ENCODE measurements at regions not wholly inside any gene's neighbourhood (a gene's known extent, or its start where the extent isn't known, plus 50 kb on each side); places are given as distances from the start of the nearest gene placed in this dataset.

GRCh38 chr3:165359005-165359404, 162.8 kb upstream of the SLITRK3 start:
- Histone ChIP-seq H3K4me3 (ENCODE audit: low read length) (no peak overlapping the region), H3K9me3 (ENCODE audit: control insufficient read depth, low read length) (no peaks in the 10 kb centered on the region), H3K36me3 (ENCODE audit: control insufficient read depth, insufficient read depth, low read length) (no peaks in the 10 kb centered on the region), H3K27me3 (ENCODE audit: control insufficient read depth, insufficient read depth, low read length, poor library complexity, severe bottlenecking) (no peaks in the 10 kb centered on the region), H3K9ac (ENCODE audit: extremely low read depth, low read length, poor library complexity, severe bottlenecking) (no peak overlapping the region), H3K4me1 (ENCODE audit: control insufficient read depth, insufficient read depth, low read length) (no peaks in the 10 kb centered on the region), H3K27ac (ENCODE audit: low read depth, low read length) (no peak overlapping the region)
- TF ChIP-seq, protein P1, sequence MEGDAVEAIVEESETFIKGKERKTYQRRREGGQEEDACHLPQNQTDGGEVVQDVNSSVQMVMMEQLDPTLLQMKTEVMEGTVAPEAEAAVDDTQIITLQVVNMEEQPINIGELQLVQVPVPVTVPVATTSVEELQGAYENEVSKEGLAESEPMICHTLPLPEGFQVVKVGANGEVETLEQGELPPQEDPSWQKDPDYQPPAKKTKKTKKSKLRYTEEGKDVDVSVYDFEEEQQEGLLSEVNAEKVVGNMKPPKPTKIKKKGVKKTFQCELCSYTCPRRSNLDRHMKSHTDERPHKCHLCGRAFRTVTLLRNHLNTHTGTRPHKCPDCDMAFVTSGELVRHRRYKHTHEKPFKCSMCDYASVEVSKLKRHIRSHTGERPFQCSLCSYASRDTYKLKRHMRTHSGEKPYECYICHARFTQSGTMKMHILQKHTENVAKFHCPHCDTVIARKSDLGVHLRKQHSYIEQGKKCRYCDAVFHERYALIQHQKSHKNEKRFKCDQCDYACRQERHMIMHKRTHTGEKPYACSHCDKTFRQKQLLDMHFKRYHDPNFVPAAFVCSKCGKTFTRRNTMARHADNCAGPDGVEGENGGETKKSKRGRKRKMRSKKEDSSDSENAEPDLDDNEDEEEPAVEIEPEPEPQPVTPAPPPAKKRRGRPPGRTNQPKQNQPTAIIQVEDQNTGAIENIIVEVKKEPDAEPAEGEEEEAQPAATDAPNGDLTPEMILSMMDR (conservative IDR thresholded peaks at IDR 0.05) = no peak
- H3K4me3 Mint-ChIP-seq = no peak overlapping the region
- H3K27me3 Mint-ChIP-seq (ENCODE audit: insufficient read depth) = no peaks in the 10 kb centered on the region
- H3K27ac Mint-ChIP-seq = no peak overlapping the region
- H3K4me1 Mint-ChIP-seq = no peaks in the 10 kb centered on the region
- no peaks in the 10 kb centered on the region for H3K36me3 Mint-ChIP-seq (ENCODE audit: low read depth)
- H3K9me3 Mint-ChIP-seq = no peaks in the 10 kb centered on the region
- no peak for DNase-seq
- WGBS, 2 experiments (ENCODE audit: insufficient coverage in 1 of 2, insufficient read length in 1 of 2) = 85% methylated on average over 3 of the region's 3 CpGs; no CpG with 5 or more reads in 1 of the 2 experiments

DNA sequence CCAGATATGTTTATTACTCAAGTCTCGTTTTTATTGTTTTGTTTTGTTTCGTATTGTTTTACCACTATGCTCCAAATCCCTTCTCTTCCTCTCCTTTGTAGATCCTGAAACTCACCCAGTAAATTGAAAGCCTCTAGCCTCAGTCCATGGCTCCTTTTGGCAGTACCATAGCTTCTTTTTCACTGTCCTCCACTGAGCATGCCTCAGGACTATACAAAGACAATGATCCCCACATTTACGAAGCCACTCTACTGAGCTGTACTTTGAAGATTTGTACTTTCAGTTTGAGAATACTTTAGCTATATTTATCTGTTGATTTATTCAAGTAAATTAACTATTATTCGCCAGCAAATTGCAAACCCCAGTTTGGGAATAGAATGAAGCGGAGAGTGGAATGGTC, 159.1 kb upstream of the SLITRK3 start:
- H3K4me1 ChIP-seq (ENCODE audit: control insufficient read depth, insufficient read depth, low read length) = no peaks in the 10 kb centered on the region
- no peak for DNase-seq
- no peaks in the 10 kb centered on the region for H3K9me3 ChIP-seq (ENCODE audit: control insufficient read depth, low read length)
- H3K4me1 Mint-ChIP-seq = no peaks in the 10 kb centered on the region
- no peaks in the 10 kb centered on the region for H3K36me3 Mint-ChIP-seq (ENCODE audit: low read depth)
- H3K36me3 ChIP-seq (ENCODE audit: control insufficient read depth, insufficient read depth, low read length) = no peaks in the 10 kb centered on the region
- H3K9ac ChIP-seq (ENCODE audit: extremely low read depth, low read length, poor library complexity, severe bottlenecking) = no peak overlapping the region
- H3K9me3 Mint-ChIP-seq = no peaks in the 10 kb centered on the region
- TF ChIP-seq, protein P1 (conservative IDR thresholded peaks at IDR 0.05) = no peak
- H3K4me3 Mint-ChIP-seq = no peak overlapping the region
- no peak overlapping the region for H3K27ac ChIP-seq (ENCODE audit: low read depth, low read length)
- 94% methylated on average over 5 of the region's 5 CpGs; no CpG with 5 or more reads in 1 of the 2 experiments for WGBS, 2 experiments (ENCODE audit: insufficient coverage in 1 of 2, insufficient read length in 1 of 2)
- H3K27ac Mint-ChIP-seq = no peak overlapping the region
- no peaks in the 10 kb centered on the region for H3K27me3 Mint-ChIP-seq (ENCODE audit: insufficient read depth)
- H3K27me3 ChIP-seq (ENCODE audit: control insufficient read depth, insufficient read depth, low read length, poor library complexity, severe bottlenecking) = no peaks in the 10 kb centered on the region
- no peak overlapping the region for H3K4me3 ChIP-seq (ENCODE audit: low read length)

DNA sequence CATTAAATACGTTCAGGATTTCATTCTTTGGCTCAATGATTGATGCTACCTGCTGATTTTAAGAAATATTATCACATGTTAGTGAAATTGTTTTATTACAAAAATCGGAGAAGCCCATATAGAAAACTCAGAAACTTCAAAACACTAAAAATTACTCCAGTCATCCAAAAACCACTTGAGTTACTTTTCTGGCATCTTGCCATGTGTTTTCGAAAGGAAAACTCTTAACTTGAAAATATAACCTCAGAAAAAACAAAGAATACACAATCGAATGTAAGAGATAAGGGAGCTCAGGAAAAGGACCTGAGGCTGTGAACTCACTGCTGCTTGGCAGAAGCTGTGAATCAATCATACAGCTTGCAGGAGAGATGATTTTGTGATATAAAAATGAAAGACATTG, 151.3 kb upstream of the SLITRK3 start:
- TF ChIP-seq, protein P1 (conservative IDR thresholded peaks at IDR 0.05) = no peak
- no peak overlapping the region for H3K4me3 Mint-ChIP-seq
- no peaks in the 10 kb centered on the region for H3K27me3 Mint-ChIP-seq (ENCODE audit: insufficient read depth)
- no peaks in the 10 kb centered on the region for H3K9me3 Mint-ChIP-seq
- H3K27ac Mint-ChIP-seq = no peak overlapping the region
- Histone ChIP-seq H3K27me3 (ENCODE audit: control insufficient read depth, insufficient read depth, low read length, poor library complexity, severe bottlenecking) (no peaks in the 10 kb centered on the region), H3K36me3 (ENCODE audit: control insufficient read depth, insufficient read depth, low read length) (no peaks in the 10 kb centered on the region), H3K27ac (ENCODE audit: low read depth, low read length) (no peak overlapping the region), H3K9ac (ENCODE audit: extremely low read depth, low read length, poor library complexity, severe bottlenecking) (no peak overlapping the region), H3K9me3 (ENCODE audit: control insufficient read depth, low read length) (no peaks in the 10 kb centered on the region), H3K4me1 (ENCODE audit: control insufficient read depth, insufficient read depth, low read length) (no peaks in the 10 kb centered on the region), H3K4me3 (ENCODE audit: low read length) (no peak overlapping the region)
- H3K4me1 Mint-ChIP-seq = no peaks in the 10 kb centered on the region
- no peak for DNase-seq
- H3K36me3 Mint-ChIP-seq (ENCODE audit: low read depth) = no peaks in the 10 kb centered on the region
- 97 to 100% methylated on average over 1 to 4 of the region's 4 CpGs for WGBS, 2 experiments (ENCODE audit: insufficient coverage in 1 of 2, insufficient read length in 1 of 2)
